AG09319 (cell line): ENCODE measurements at regions not wholly inside any gene's neighbourhood (a gene's known extent, or its start where the extent isn't known, plus 50 kb on each side); places are given as distances from the start of the nearest gene placed in this dataset.

ENCODE experiments used
- DNase-seq: peaks from one replicate; pipeline ENCODE4 v3.0.0-alpha.2; 2010; ENCODE audit warnings: low read depth; ENCODE audit errors: extremely low read depth
- CTCF ChIP-seq: IDR thresholded peaks from 2 replicates; pipeline ENCODE4 v1.5.1; 2011; ENCODE audit warnings: low read depth, mild to moderate bottlenecking, inconsistent platforms, low read length, moderate library complexity

DNA sequence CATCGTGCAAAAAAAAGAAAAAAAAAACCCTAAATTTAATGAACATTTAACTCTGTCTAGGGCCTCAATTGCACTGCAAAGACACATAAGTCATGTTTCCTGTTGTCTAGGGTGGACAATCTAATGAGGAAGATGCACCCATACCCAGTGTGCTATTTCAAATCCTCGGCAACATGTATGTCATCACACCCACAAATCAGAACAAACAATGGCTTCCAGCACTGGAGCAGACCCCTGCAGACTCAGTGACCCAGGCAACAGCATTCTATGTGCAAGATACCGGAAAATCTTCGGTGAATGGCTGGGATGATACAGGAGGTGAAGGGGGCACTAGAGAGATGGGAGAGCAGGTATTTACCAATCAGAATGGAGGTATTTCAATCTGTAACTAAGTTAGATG, 221.7 kb upstream of the XYLT1 start:
- no peak for TF ChIP-seq CTCF
- no peak for DNase-seq

DNA sequence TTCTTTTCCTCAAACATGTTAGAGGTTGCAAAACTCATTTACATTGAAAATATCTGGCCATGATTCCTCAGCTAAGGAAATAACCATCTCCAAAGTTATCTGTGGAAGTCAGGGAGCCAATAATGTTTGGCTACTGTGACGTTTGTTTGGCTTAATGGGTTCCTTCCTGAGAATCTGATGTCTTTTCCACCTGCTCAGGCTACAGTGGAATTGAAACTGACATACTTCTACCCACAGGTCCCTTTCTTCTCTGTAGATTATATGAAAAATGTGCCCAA, 221.1 kb upstream of the XYLT1 start:
- no peak for TF ChIP-seq CTCF
- no peak for DNase-seq

- TF ChIP-seq CTCF: no peak
- DNase-seq: no peak
These were observed 220.5 kb upstream of the XYLT1 start for GRCh38 chr16:17691106-17691898.

- TF ChIP-seq CTCF: no peak
- DNase-seq: no peak
These were observed 214.7 kb upstream of the XYLT1 start for GRCh38 chr16:17685447-17685846.

DNA sequence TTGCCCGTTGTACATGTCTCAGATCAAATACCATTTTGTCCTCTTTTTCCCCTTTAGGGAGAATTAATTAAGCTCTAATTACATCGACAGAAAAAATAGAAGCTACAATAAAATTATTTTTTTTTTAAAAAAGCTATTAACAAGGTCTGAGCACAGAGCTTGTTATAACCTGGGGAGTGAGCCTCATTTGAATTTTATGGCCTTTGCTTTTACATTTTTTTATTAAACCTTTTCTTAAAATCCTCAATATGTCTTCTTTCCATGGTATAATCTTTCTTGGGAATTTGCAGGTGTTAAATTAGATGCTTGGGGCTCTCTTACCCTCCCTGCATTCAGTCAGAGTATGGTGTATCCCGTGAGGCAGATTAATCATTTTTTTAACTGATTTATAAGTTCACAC, 212.5 kb upstream of the XYLT1 start:
- DNase-seq: no peak
- no peak for TF ChIP-seq CTCF

DNA sequence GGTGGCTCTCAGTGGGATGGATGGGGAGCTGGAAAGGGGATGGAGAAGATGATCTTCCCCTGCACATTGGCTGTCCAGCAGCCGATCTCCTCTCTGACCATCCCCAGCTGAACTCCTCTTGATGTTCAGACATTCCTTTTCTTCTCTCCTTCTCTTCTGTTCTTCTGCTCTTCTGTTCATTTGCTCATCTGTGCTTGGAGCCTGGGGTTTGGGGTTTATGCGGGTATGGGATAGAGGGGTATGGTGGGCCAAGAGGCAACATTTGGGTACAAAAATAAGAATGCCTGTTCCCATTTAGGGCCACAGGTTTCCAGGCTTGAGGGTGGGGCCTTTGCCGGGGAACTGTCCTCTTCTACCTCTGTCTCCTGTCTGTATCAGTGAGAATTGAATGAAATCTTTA, 205.4 kb upstream of the XYLT1 start:
- no peak for DNase-seq

DNA sequence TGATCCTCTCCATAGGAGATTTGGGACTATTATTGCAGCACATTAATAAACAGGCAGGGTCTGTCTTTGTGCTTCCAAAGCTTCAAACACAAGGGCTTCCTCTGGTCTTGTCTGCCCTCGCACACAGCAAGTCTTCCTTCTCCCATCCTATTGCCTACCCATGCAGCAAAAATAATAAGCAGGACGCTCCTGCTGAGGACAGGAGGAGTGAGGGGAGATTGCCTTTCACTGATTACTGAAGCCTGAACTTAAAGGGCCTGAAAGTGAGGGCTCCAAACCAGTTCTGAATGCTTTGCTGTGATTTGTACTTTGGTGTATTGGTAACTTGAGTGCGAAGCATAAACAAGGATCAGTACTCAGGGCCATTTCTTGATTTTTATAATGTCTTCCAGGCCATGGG, 197.6 kb upstream of the XYLT1 start:
- DNase-seq: no peak
- TF ChIP-seq CTCF: no peak

More for the DNA sequence above, 205.4 kb upstream of the XYLT1 start:
- TF ChIP-seq CTCF: no peak
